Small intestine (tissue), 7 donors: ENCODE measurements at regions not wholly inside any gene's neighbourhood (a gene's known extent, or its start where the extent isn't known, plus 50 kb on each side); places are given as distances from the start of the nearest gene placed in this dataset.

ENCODE experiments used
- DNase-seq, 2 donors: peaks; one replicate each; pipeline versions ENCODE4 v3.0.0 to v3.0.0-alpha.2; 2013
- FAIRE-seq: peaks from 2 replicates; lab custom pipeline; 2012; peaks lifted over from hg19 to GRCh38; lab: Jason Lieb, UNC
- H3K27ac ChIP-seq, 3 donors: one replicate each; pipeline ENCODE4 v1.5.1; 2013; ENCODE audit warnings: low read length in 2 of 3, mild to moderate bottlenecking in 2 of 3, control low read depth in 1 of 3, inconsistent platforms in 1 of 3, low read depth in 1 of 3, moderate library complexity in 1 of 3
- H3K27me3 ChIP-seq, 3 donors: one replicate each; pipeline ENCODE4 v1.6.1; 2013; ENCODE audit warnings: low read length in 3 of 3, inconsistent platforms in 1 of 3; ENCODE audit not compliant: control insufficient read depth in 3 of 3, insufficient read depth in 3 of 3
- H3K36me3 ChIP-seq, 3 donors: one replicate each; pipeline ENCODE4 v1.6.1; 2013; ENCODE audit warnings: low read length in 3 of 3, inconsistent platforms in 1 of 3, low read depth in 1 of 3, mild to moderate bottlenecking in 1 of 3, moderate library complexity in 1 of 3; ENCODE audit not compliant: control insufficient read depth in 3 of 3, insufficient read depth in 2 of 3
- H3K4me1 ChIP-seq, 3 donors: one replicate each; pipeline ENCODE4 v1.6.1; 2013; ENCODE audit warnings: low read length in 2 of 3, inconsistent platforms in 1 of 3, low read depth in 1 of 3, mild to moderate bottlenecking in 1 of 3, moderate library complexity in 1 of 3; ENCODE audit not compliant: control insufficient read depth in 3 of 3, insufficient read depth in 2 of 3
- H3K4me3 ChIP-seq, 3 donors: one replicate each; pipeline ENCODE4 v1.5.1; 2013; ENCODE audit warnings: low read length in 3 of 3, control low read depth in 1 of 3, inconsistent platforms in 1 of 3, low read depth in 1 of 3, mild to moderate bottlenecking in 1 of 3, moderate library complexity in 1 of 3
- H3K9me3 ChIP-seq, 2 donors: one replicate each; pipeline ENCODE4 v1.6.1; 2013; ENCODE audit warnings: low read depth in 1 of 2, low read length in 1 of 2; ENCODE audit not compliant: control insufficient read depth in 2 of 2, insufficient read depth in 1 of 2
- WGBS, 3 donors: extraction: QIAGEN DNeasy Blood & Tissue Kit; methylation state at CpG; one replicate each; pipeline ENCODE4 v1.1.7; 2013; 5-methylcytosine and 5-hydroxymethylcytosine counted together
- donor health status: healthy with polysubstance abuse.
- donor health status: control.
- donor health status: control.
- donor health status: Bipolar disorder and iron deficiency.
- donor health status: healthy.

GRCh38 chr18:78713069-78713468 lies 266.5 kb upstream of the SALL3 start:
- peaks cover 0 to 15% of the 10 kb centered on the region in 2 donors for H3K9me3 ChIP-seq
- FAIRE-seq (no peak), DNase-seq (no peak)
- H3K27me3 ChIP-seq: no peaks in the 10 kb centered on the region
- H3K36me3 ChIP-seq: no peaks in the 10 kb centered on the region
- H3K4me3 ChIP-seq: no peak overlapping the region
- no peaks in the 10 kb centered on the region for H3K4me1 ChIP-seq
- WGBS, 3 donors: 20 to 32% (median 22%) methylated on average over 6 of the region's 6 CpGs
- no peak overlapping the region for H3K27ac ChIP-seq

GRCh38 chr18:78713726-78714125 lies 265.9 kb upstream of the SALL3 start:
- Histone ChIP-seq H3K9me3 (peaks cover 0 to 12% of the 10 kb centered on the region in 2 donors), H3K4me3 (no peak overlapping the region), H3K36me3 (no peaks in the 10 kb centered on the region), H3K4me1 (no peaks in the 10 kb centered on the region), H3K27me3 (no peaks in the 10 kb centered on the region), H3K27ac (no peak overlapping the region)
- FAIRE-seq (no peak), DNase-seq (no peak)
- 80 to 88% (median 85%) methylated on average over 9 of the region's 9 CpGs for WGBS, 3 donors

- no peak for FAIRE-seq
- no peaks in the 10 kb centered on the region for H3K36me3 ChIP-seq
- no peak overlapping the region for H3K4me3 ChIP-seq
- peaks cover 0 to 2% of the 10 kb centered on the region in 2 donors for H3K9me3 ChIP-seq
- WGBS, 3 donors: 69 to 73% (median 73%) methylated on average over 8 of the region's 8 CpGs
- H3K27ac ChIP-seq: no peak overlapping the region
- no peaks in the 10 kb centered on the region for H3K4me1 ChIP-seq
- H3K27me3 ChIP-seq: peaks cover 0 to 2% (median 0%) of the 10 kb centered on the region in 3 donors
- no peak for DNase-seq
Observed at GRCh38 chr18:78716022-78716421, 263.6 kb upstream of the SALL3 start.

- no peaks in the 10 kb centered on the region for H3K36me3 ChIP-seq
- no peak for DNase-seq
- no peak overlapping the region for H3K27ac ChIP-seq
- H3K27me3 ChIP-seq: peaks cover 0 to 3% (median 0%) of the 10 kb centered on the region in 3 donors
- H3K9me3 ChIP-seq: peaks cover 0 to 2% of the 10 kb centered on the region in 2 donors
- H3K4me3 ChIP-seq: no peak overlapping the region
- WGBS, 3 donors: 85 to 87% (median 85%) methylated on average over 17 of the region's 17 CpGs
- no peaks in the 10 kb centered on the region for H3K4me1 ChIP-seq
- FAIRE-seq: no peak
Observed at GRCh38 chr18:78716581-78716980, 263.0 kb upstream of the SALL3 start.

GRCh38 chr18:78717051-78717765 lies 262.4 kb upstream of the SALL3 start:
- no peak overlapping the region for H3K4me3 ChIP-seq
- FAIRE-seq: no peak
- WGBS, 3 donors: 92 to 94% (median 94%) methylated on average over 29 to 37 of the region's 37 CpGs

GRCh38 chr18:78717766-78718150 lies 261.9 kb upstream of the SALL3 start:
- 88 to 92% (median 90%) methylated on average over 6 of the region's 6 CpGs for WGBS, 3 donors

More at GRCh38 chr18:78717051-78717765, 262.4 kb upstream of the SALL3 start:
- Histone ChIP-seq H3K36me3 (no peaks in the 10 kb centered on the region), H3K27me3 (peaks cover 0 to 4% (median 0%) of the 10 kb centered on the region in 3 donors), H3K9me3 (no peaks in the 10 kb centered on the region), H3K27ac (no peak overlapping the region), H3K4me1 (no peaks in the 10 kb centered on the region)
- no peak for DNase-seq

GRCh38 chr18:78719821-78720220 lies 259.8 kb upstream of the SALL3 start:
- H3K9me3 ChIP-seq: no peaks in the 10 kb centered on the region
- H3K27ac ChIP-seq: no peak overlapping the region
- 93 to 99% (median 97%) methylated on average over 11 of the region's 11 CpGs for WGBS, 3 donors
- H3K4me1 ChIP-seq: no peaks in the 10 kb centered on the region
- FAIRE-seq (no peak), DNase-seq (no peak)
- H3K4me3 ChIP-seq: no peak overlapping the region
- H3K36me3 ChIP-seq: no peaks in the 10 kb centered on the region
- peaks cover 0 to 6% (median 2%) of the 10 kb centered on the region in 3 donors for H3K27me3 ChIP-seq

More at GRCh38 chr18:78717766-78718150, 261.9 kb upstream of the SALL3 start:
- Histone ChIP-seq H3K27me3 (peaks cover 0 to 4% (median 0%) of the 10 kb centered on the region in 3 donors), H3K36me3 (no peaks in the 10 kb centered on the region), H3K4me1 (no peaks in the 10 kb centered on the region), H3K9me3 (no peaks in the 10 kb centered on the region), H3K4me3 (no peak overlapping the region), H3K27ac (no peak overlapping the region)
- DNase-seq (no peak), FAIRE-seq (no peak)

- 64 to 70% (median 67%) methylated on average over 31 to 33 of the region's 33 CpGs for WGBS, 3 donors
- DNase-seq (no peak), FAIRE-seq (no peak)
- Histone ChIP-seq H3K4me1 (no peaks in the 10 kb centered on the region), H3K9me3 (no peaks in the 10 kb centered on the region), H3K27me3 (peaks cover 0 to 7% (median 6%) of the 10 kb centered on the region in 3 donors), H3K4me3 (no peak overlapping the region), H3K27ac (no peak overlapping the region), H3K36me3 (no peaks in the 10 kb centered on the region)
Observed at GRCh38 chr18:78720456-78721237, 259.0 kb upstream of the SALL3 start.
